ENCODE measurements at regions not wholly inside any gene's neighbourhood (a gene's known extent, or its start where the extent isn't known, plus 50 kb on each side); places are given as distances from the start of the nearest gene placed in this dataset.

DNA sequence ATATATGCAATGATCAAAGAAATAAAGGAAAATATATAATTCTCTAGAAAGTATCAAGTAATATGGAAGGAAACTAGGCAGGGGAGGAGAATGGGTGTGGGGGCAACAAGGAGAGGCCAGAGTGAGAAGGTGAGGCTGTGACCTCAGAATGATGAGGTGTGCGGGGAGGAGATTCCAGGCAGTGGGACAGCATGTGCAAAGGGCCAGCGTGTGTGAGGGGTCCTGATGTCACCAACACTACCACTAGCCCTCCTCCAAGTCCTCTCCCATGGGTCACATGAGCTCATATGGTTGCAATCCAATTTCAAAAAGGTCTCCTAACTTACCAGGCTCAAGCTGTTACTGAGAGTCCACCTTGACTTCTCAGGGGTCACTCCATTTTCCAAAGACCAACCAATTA, 463.9 kb downstream of the MN1 start:
- Histone ChIP-seq H2BK15ac (ENCODE audit: low read depth, low read length) (no peak overlapping the region), H2AFZ (ENCODE audit: low read length) (no peak overlapping the region), H4K91ac (ENCODE audit: insufficient read length, low read depth, low read length) (no peak overlapping the region), H3K79me1 (ENCODE audit: insufficient read depth, low read depth, low read length, poor library complexity, severe bottlenecking) (no peaks in the 10 kb centered on the region), H3K23me2 (ENCODE audit: insufficient read length, low read depth, low read length, poor library complexity, severe bottlenecking) (no peaks in the 10 kb centered on the region), H3K14ac (ENCODE audit: insufficient read depth, low read length) (no peak overlapping the region), H3K27me3 (ENCODE audit: insufficient read depth, low read length) (no peaks in the 10 kb centered on the region), H3K79me2 (ENCODE audit: insufficient read depth, low read length) (no peaks in the 10 kb centered on the region), H3K9ac (ENCODE audit: extremely low read depth, insufficient read length, low read length) (no peak overlapping the region), H3K56ac (ENCODE audit: insufficient read length, low read depth, low read length) (no peak overlapping the region), H3K27ac (ENCODE audit: insufficient read length, low read depth, low read length) (no peak overlapping the region), H2BK5ac (ENCODE audit: insufficient read length, low read length) (no peak overlapping the region), H3K4me2 (ENCODE audit: insufficient read depth, insufficient read length, low read length) (no peak overlapping the region), H3K18ac (ENCODE audit: insufficient read length, low read depth, low read length) (no peak overlapping the region), H3K4ac (ENCODE audit: low read depth, low read length) (no peak overlapping the region), H2BK20ac (ENCODE audit: low read depth, low read length, poor library complexity, severe bottlenecking) (no peak overlapping the region), H3T11ph (ENCODE audit: low read length) (no peak overlapping the region), H2BK120ac (ENCODE audit: low read depth, low read length, poor library complexity, severe bottlenecking) (no peak overlapping the region), H3K9me3 (ENCODE audit: control insufficient read depth, low read depth, low read length) (no peaks in the 10 kb centered on the region), H3K23ac (ENCODE audit: insufficient read length, low read depth, low read length) (no peak overlapping the region), H4K8ac (replicated peaks; ENCODE audit: insufficient read length, low read depth, low read length) (no peak overlapping the region), H4K5ac (ENCODE audit: insufficient read length, low read depth, low read length) (no peak overlapping the region), H4K20me1 (ENCODE audit: control insufficient read depth, insufficient read depth, insufficient read length) (no peaks in the 10 kb centered on the region), H3K4me1 (ENCODE audit: insufficient read depth, low read length) (no peaks in the 10 kb centered on the region), H2AK5ac (ENCODE audit: insufficient read length, low read length) (no peak overlapping the region), H2BK12ac (ENCODE audit: insufficient read length, low read depth, low read length) (no peak overlapping the region)
- H3K4me3 Mint-ChIP-seq: no peak overlapping the region
- TF ChIP-seq, protein P1, sequence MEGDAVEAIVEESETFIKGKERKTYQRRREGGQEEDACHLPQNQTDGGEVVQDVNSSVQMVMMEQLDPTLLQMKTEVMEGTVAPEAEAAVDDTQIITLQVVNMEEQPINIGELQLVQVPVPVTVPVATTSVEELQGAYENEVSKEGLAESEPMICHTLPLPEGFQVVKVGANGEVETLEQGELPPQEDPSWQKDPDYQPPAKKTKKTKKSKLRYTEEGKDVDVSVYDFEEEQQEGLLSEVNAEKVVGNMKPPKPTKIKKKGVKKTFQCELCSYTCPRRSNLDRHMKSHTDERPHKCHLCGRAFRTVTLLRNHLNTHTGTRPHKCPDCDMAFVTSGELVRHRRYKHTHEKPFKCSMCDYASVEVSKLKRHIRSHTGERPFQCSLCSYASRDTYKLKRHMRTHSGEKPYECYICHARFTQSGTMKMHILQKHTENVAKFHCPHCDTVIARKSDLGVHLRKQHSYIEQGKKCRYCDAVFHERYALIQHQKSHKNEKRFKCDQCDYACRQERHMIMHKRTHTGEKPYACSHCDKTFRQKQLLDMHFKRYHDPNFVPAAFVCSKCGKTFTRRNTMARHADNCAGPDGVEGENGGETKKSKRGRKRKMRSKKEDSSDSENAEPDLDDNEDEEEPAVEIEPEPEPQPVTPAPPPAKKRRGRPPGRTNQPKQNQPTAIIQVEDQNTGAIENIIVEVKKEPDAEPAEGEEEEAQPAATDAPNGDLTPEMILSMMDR (conservative IDR thresholded peaks at IDR 0.05): no peak
- DNase-seq: no peak
- peaks cover 7 to 9% of the 10 kb centered on the region in 2 experiments for H3K4me1 Mint-ChIP-seq
- peaks cover 20% of the 10 kb centered on the region for H3K27me3 Mint-ChIP-seq (ENCODE audit: low read depth)
- peaks cover 0 to 5% (median 0%) of the 10 kb centered on the region in 3 experiments; a peak in 1 of 7 replicates for H3K36me3 Mint-ChIP-seq (ENCODE audit: insufficient read depth in 1 of 3, low read depth in 3 of 3)
- peaks cover 7% of the 10 kb centered on the region in 2 experiments; a peak in 3 of 5 replicates for H3K9me3 Mint-ChIP-seq
- WGBS (ENCODE audit: extremely low coverage, insufficient read length, low lambda C conversion rate): no CpG with 5 or more reads among the region's 2 CpGs
- H3K27ac Mint-ChIP-seq: no peak overlapping the region
